SK-N-SH (cell line): ENCODE measurements at regions not wholly inside any gene's neighbourhood (a gene's known extent, or its start where the extent isn't known, plus 50 kb on each side); places are given as distances from the start of the nearest gene placed in this dataset.
"Not testable (repeated sequence)": the region's sequence is repeated elsewhere in the genome, so short reads cannot be mapped to it uniquely, and the experiment has no call there.

ENCODE experiments used
- ELF1 ChIP-seq: IDR thresholded peaks from 2 replicates; pipeline ENCODE4 v1.4.0; 2012
- EZH2phosphoT487 ChIP-seq: fragments of 200-600 bp; sonication (generic); IDR thresholded peaks from 2 replicates; pipeline ENCODE4 v1.6.1; 2017; ENCODE audit warnings: low read depth, mixed run types, mild to moderate bottlenecking, antibody characterized with exemption, moderate library complexity, borderline replicate concordance
- NFIC ChIP-seq: IDR thresholded peaks from 2 replicates; pipeline ENCODE4 v1.4.0; 2012; ENCODE audit warnings: borderline replicate concordance
- RAD21 ChIP-seq: IDR thresholded peaks from 2 replicates; pipeline ENCODE4 v1.6.1; 2012; ENCODE audit warnings: mild to moderate bottlenecking, low read length
- RFX5 ChIP-seq: IDR thresholded peaks from 2 replicates; pipeline ENCODE4 v1.6.1; 2012; ENCODE audit warnings: mild to moderate bottlenecking, improper control_type of control experiment, low read length
- SMC3 ChIP-seq: IDR thresholded peaks from 2 replicates; pipeline ENCODE4 v1.6.1; 2012; ENCODE audit warnings: low read depth, low read length, improper control_type of control experiment
- TF ChIP-seq, protein P1 (sequence below): fragments of 200-600 bp; sonication (generic); IDR thresholded peaks from 2 replicates; pipeline ENCODE4 v1.6.1; 2017; ENCODE audit warnings: antibody characterized with exemption, mild to moderate bottlenecking, moderate library complexity
- TF ChIP-seq, protein P2 (sequence below): IDR thresholded peaks from 2 replicates; pipeline ENCODE4 v1.6.1; 2012; ENCODE audit warnings: mild to moderate bottlenecking, low read depth, low read length, moderate library complexity
- TF ChIP-seq, protein P3 (sequence below): IDR thresholded peaks from 2 replicates; pipeline ENCODE4 v1.4.0; 2012; ENCODE audit warnings: low read depth

DNA sequence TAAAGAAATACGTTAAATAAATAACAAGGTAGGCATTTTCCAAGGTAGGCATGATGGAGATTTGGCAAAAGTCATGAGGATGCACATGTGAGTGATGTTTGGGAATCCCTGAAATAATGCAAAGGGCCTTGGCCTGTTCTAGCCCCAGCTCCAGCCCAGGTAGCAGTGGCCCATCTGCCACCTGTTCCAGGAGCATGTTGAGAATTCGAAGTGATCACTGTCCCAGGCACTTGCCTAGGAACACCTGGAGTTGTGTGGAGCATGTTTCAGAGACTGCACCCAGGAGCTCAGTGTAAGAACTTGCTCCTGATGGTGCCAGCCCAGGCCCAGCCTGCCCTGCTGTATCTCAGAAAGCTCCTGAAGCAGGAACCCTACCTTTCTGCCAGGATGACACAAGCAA, 201.4 kb downstream of the NPIPB11 start:
- TF ChIP-seq EZH2phosphoT487, ELF1, RFX5, NFIC, RAD21, SMC3: not testable (repeated sequence)
- TF ChIP-seq, protein P1, sequence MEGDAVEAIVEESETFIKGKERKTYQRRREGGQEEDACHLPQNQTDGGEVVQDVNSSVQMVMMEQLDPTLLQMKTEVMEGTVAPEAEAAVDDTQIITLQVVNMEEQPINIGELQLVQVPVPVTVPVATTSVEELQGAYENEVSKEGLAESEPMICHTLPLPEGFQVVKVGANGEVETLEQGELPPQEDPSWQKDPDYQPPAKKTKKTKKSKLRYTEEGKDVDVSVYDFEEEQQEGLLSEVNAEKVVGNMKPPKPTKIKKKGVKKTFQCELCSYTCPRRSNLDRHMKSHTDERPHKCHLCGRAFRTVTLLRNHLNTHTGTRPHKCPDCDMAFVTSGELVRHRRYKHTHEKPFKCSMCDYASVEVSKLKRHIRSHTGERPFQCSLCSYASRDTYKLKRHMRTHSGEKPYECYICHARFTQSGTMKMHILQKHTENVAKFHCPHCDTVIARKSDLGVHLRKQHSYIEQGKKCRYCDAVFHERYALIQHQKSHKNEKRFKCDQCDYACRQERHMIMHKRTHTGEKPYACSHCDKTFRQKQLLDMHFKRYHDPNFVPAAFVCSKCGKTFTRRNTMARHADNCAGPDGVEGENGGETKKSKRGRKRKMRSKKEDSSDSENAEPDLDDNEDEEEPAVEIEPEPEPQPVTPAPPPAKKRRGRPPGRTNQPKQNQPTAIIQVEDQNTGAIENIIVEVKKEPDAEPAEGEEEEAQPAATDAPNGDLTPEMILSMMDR, result not testable (repeated sequence)
- TF ChIP-seq, protein P2, sequence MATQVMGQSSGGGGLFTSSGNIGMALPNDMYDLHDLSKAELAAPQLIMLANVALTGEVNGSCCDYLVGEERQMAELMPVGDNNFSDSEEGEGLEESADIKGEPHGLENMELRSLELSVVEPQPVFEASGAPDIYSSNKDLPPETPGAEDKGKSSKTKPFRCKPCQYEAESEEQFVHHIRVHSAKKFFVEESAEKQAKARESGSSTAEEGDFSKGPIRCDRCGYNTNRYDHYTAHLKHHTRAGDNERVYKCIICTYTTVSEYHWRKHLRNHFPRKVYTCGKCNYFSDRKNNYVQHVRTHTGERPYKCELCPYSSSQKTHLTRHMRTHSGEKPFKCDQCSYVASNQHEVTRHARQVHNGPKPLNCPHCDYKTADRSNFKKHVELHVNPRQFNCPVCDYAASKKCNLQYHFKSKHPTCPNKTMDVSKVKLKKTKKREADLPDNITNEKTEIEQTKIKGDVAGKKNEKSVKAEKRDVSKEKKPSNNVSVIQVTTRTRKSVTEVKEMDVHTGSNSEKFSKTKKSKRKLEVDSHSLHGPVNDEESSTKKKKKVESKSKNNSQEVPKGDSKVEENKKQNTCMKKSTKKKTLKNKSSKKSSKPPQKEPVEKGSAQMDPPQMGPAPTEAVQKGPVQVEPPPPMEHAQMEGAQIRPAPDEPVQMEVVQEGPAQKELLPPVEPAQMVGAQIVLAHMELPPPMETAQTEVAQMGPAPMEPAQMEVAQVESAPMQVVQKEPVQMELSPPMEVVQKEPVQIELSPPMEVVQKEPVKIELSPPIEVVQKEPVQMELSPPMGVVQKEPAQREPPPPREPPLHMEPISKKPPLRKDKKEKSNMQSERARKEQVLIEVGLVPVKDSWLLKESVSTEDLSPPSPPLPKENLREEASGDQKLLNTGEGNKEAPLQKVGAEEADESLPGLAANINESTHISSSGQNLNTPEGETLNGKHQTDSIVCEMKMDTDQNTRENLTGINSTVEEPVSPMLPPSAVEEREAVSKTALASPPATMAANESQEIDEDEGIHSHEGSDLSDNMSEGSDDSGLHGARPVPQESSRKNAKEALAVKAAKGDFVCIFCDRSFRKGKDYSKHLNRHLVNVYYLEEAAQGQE, result not testable (repeated sequence)
- TF ChIP-seq, protein P3, sequence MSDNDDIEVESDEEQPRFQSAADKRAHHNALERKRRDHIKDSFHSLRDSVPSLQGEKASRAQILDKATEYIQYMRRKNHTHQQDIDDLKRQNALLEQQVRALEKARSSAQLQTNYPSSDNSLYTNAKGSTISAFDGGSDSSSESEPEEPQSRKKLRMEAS, result not testable (repeated sequence)
